HAP-1 (cell line): ENCODE measurements at regions not wholly inside any gene's neighbourhood (a gene's known extent, or its start where the extent isn't known, plus 50 kb on each side); places are given as distances from the start of the nearest gene placed in this dataset.
A peak's percentile ranks its signal among the peaks of the same experiment; 100 is the strongest.

Experiments
- DNase-seq, 2 experiments: peaks; one replicate each; pipeline ENCODE4 v3.0.0-alpha.2; 2016 to 2020; ENCODE audit warnings: low spot score in 2 of 2
- H3K27me3 ChIP-seq: fragments of 250-450 bp; sonication (Bioruptor Pico); 2 replicates; pipeline ENCODE4 v1.5.1; 2020; ENCODE audit warnings: low read depth, mild to moderate bottlenecking, moderate library complexity
- H3K36me3 ChIP-seq: fragments of 250-450 bp; sonication (Bioruptor Pico); replicated peaks from 2 replicates; pipeline ENCODE4 v1.5.1; 2020; ENCODE audit warnings: mild to moderate bottlenecking
- H3K4me1 ChIP-seq: fragments of 250-450 bp; sonication (Bioruptor Pico); 2 replicates; pipeline ENCODE4 v1.5.1; 2020; ENCODE audit warnings: mild to moderate bottlenecking
- H3K4me3 ChIP-seq: fragments of 250-450 bp; sonication (Bioruptor Pico); 2 replicates; pipeline ENCODE4 v1.5.1; 2020; ENCODE audit warnings: mild to moderate bottlenecking, moderate library complexity
- H3K9me3 ChIP-seq: fragments of 250-450 bp; sonication (Bioruptor Pico); 2 replicates; pipeline ENCODE4 v1.5.1; 2020; ENCODE audit warnings: mild to moderate bottlenecking, moderate library complexity
- in situ Hi-C: fragments of 300-500 bp; cut with MboI; formaldehyde crosslinking; loops from 3 replicates; pipeline ENCODE4 v1.14.3; 2020; ENCODE audit warnings: low sequenced_read_pairs, inconsistent platforms, mixed read lengths

- Histone ChIP-seq H3K36me3 (no peaks in the 10 kb centered on the region), H3K4me3 (no peak overlapping the region), H3K27me3 (no peaks in the 10 kb centered on the region), H3K9me3 (no peaks in the 10 kb centered on the region), H3K4me1 (no peaks in the 10 kb centered on the region)
- in situ Hi-C loops: no loop called here
- no peak for DNase-seq
These were observed 121.1 kb upstream of the IL12B start for GRCh38 chr5:159451197-159452052.

GRCh38 chr5:159452480-159453167 is 122.3 kb upstream of the IL12B start:
- in situ Hi-C loops: no loop called here
- DNase-seq: no peak
- no peak overlapping the region for H3K4me3 ChIP-seq

GRCh38 chr5:159453209-159453608 is 122.9 kb upstream of the IL12B start:
- no peaks in the 10 kb centered on the region for H3K4me1 ChIP-seq
- no peak for DNase-seq
- H3K9me3 ChIP-seq: no peaks in the 10 kb centered on the region
- H3K36me3 ChIP-seq: no peaks in the 10 kb centered on the region
- in situ Hi-C loops: no loop called here
- no peak overlapping the region for H3K4me3 ChIP-seq
- H3K27me3 ChIP-seq: no peaks in the 10 kb centered on the region

More at GRCh38 chr5:159452480-159453167, 122.3 kb upstream of the IL12B start:
- H3K9me3 ChIP-seq: no peaks in the 10 kb centered on the region
- no peaks in the 10 kb centered on the region for H3K4me1 ChIP-seq
- H3K27me3 ChIP-seq: no peaks in the 10 kb centered on the region
- H3K36me3 ChIP-seq: no peaks in the 10 kb centered on the region

GRCh38 chr5:159456261-159456660 is 126.0 kb upstream of the IL12B start:
- no peaks in the 10 kb centered on the region for H3K36me3 ChIP-seq
- H3K27me3 ChIP-seq: no peaks in the 10 kb centered on the region
- no peaks in the 10 kb centered on the region for H3K4me1 ChIP-seq
- no peak overlapping the region for H3K4me3 ChIP-seq
- in situ Hi-C loops: no loop called here
- no peaks in the 10 kb centered on the region for H3K9me3 ChIP-seq
- DNase-seq: no peak

GRCh38 chr5:159456722-159457465 is 126.6 kb upstream of the IL12B start:
- DNase-seq: no peak

GRCh38 chr5:159458217-159458711 is 128.0 kb upstream of the IL12B start:
- DNase-seq: no peak
- Histone ChIP-seq H3K9me3 (no peaks in the 10 kb centered on the region), H3K4me1 (no peaks in the 10 kb centered on the region), H3K36me3 (no peaks in the 10 kb centered on the region), H3K4me3 (no peak overlapping the region), H3K27me3 (no peaks in the 10 kb centered on the region)
- in situ Hi-C loops: no loop called here

More at GRCh38 chr5:159456722-159457465, 126.6 kb upstream of the IL12B start:
- in situ Hi-C loops: no loop called here
- Histone ChIP-seq H3K36me3 (no peaks in the 10 kb centered on the region), H3K27me3 (no peaks in the 10 kb centered on the region), H3K9me3 (no peaks in the 10 kb centered on the region), H3K4me1 (no peaks in the 10 kb centered on the region), H3K4me3 (no peak overlapping the region)

- Histone ChIP-seq H3K4me3 (no peak overlapping the region), H3K27me3 (no peaks in the 10 kb centered on the region), H3K9me3 (no peaks in the 10 kb centered on the region), H3K4me1 (no peaks in the 10 kb centered on the region), H3K36me3 (no peaks in the 10 kb centered on the region)
- in situ Hi-C loops: no loop called here
- DNase-seq: no peak
These were observed 128.9 kb upstream of the IL12B start for GRCh38 chr5:159459132-159459627.

- Histone ChIP-seq H3K9me3 (no peaks in the 10 kb centered on the region), H3K4me3 (no peak overlapping the region), H3K36me3 (no peaks in the 10 kb centered on the region), H3K4me1 (no peaks in the 10 kb centered on the region), H3K27me3 (no peaks in the 10 kb centered on the region)
- in situ Hi-C loops: no loop called here
- no peak for DNase-seq
These were observed 129.8 kb upstream of the IL12B start for GRCh38 chr5:159459951-159460538.

- Histone ChIP-seq H3K36me3 (no peaks in the 10 kb centered on the region), H3K9me3 (no peaks in the 10 kb centered on the region), H3K4me3 (no peak overlapping the region), H3K27me3 (no peaks in the 10 kb centered on the region), H3K4me1 (no peaks in the 10 kb centered on the region)
- DNase-seq: peak in 1 of 2 experiments; percentile 11
- in situ Hi-C loops: no loop called here
These were observed 133.5 kb upstream of the IL12B start for GRCh38 chr5:159463590-159464321.

- DNase-seq: no peak
- H3K36me3 ChIP-seq: no peaks in the 10 kb centered on the region
- no peaks in the 10 kb centered on the region for H3K4me1 ChIP-seq
- H3K9me3 ChIP-seq: no peaks in the 10 kb centered on the region
- in situ Hi-C loops: no loop called here
- no peaks in the 10 kb centered on the region for H3K27me3 ChIP-seq
- no peak overlapping the region for H3K4me3 ChIP-seq
These were observed 135.3 kb upstream of the IL12B start for GRCh38 chr5:159465604-159466003.

- H3K4me1 ChIP-seq: no peaks in the 10 kb centered on the region
- H3K27me3 ChIP-seq: no peaks in the 10 kb centered on the region
- no peaks in the 10 kb centered on the region for H3K36me3 ChIP-seq
- in situ Hi-C loops: no loop called here
- H3K4me3 ChIP-seq: no peak overlapping the region
- H3K9me3 ChIP-seq: no peaks in the 10 kb centered on the region
- DNase-seq: no peak
These were observed 137.4 kb upstream of the IL12B start for GRCh38 chr5:159467666-159468065.

- Histone ChIP-seq H3K36me3 (no peaks in the 10 kb centered on the region), H3K27me3 (no peaks in the 10 kb centered on the region), H3K4me1 (no peaks in the 10 kb centered on the region), H3K4me3 (no peak overlapping the region), H3K9me3 (no peaks in the 10 kb centered on the region)
- DNase-seq: no peak
- in situ Hi-C loops: no loop called here
These were observed 139.4 kb upstream of the IL12B start for GRCh38 chr5:159469496-159470372.
